HG02885 (cell line): ENCODE measurements at regions not wholly inside any gene's neighbourhood (a gene's known extent, or its start where the extent isn't known, plus 50 kb on each side); places are given as distances from the start of the nearest gene placed in this dataset.

Experiments
- ATAC-seq: cut with Tn5 transposase; IDR thresholded peaks from one replicate; pipeline ENCODE4 v1.9.1; 2021; ENCODE audit warnings: mild to moderate bottlenecking; ENCODE audit not compliant: unreplicated experiment, poor library complexity

DNA sequence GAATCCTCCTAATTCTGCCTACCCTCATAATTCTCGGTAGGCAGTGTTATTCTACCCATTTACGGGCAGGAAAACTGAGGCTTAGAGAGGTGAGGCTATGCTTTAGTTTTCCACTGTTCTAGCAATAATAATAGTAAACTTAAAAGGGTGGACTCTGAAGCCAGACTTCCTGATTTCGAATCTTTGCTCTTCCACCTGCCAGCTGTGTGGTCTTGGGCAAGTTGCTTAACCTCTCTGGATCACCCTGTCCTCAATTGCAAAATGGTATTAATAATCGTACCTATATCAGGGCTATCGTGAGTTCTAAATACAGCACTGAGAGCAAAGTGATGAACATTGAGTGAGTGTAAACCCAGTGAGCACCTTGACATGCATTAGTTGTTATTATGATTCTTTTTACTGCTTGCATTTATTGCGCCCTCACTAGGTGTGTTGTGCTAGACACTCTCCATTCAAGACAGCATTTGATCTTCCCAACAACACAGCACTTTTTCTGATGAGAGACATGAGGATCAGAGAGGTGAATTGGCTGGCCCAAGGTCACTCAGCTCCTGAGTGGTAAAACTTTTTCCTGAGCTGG, 102.3 kb upstream of the CSF3R start:
- no peak for ATAC-seq

- no peak for ATAC-seq
Observed at GRCh38 chr1:36583980-36584782, 101.5 kb upstream of the CSF3R start.

- no peak for ATAC-seq
Observed at GRCh38 chr1:36583080-36583479, 100.4 kb upstream of the CSF3R start.

DNA sequence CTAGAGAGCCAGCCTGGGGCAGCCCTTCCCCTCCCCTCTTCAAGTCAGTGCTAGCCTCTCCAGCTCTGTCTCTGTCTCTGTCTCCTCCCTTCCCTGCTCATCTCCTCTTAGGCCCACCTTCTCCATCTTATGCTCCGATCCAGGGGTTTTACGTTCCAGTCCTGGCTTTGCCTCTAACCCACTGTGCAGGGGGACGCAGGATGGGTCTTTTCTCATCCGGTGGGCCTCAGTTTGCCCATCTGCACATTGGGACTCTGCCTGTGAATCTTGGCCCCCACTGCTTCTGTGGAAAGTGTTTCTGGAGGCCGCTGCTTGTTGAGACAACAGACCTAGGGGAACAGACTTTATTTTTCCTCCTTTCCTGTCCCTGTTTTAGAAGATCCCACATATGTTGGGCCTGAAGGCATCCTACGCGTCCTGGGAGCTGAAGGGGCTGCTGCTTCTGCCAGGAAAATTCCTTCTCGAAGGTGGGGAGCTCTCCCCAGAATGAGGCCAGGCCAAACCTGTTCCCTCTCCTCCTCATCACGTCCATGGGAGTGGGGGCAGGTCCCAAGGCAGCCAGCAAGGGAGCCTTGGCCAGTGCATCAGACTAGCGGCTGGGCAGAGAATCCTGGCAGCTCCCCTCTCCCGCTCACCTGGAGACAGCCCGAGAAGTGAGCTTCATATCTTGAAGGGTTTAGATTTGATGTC, 99.5 kb upstream of the CSF3R start:
- no peak for ATAC-seq

DNA sequence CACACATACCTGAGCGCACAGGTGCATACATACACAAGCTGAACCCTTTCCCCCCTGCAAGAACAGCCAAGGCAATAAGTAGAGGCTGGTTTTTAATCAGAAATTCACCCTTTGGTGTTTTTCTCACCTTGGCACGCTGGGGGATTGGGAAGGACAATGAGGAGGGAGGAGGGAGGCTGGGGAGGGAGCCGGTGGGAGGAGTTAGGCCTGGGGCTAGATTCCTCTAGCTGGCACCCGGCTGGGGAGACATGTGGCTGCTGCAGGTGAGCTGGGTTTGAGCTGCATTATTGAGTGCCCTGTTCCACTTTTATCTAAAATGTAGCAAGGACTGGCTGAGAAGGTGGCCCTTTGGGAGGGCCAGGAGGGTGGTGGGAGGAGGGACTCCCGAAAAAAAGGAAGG, 97.8 kb upstream of the CSF3R start:
- no peak for ATAC-seq

DNA sequence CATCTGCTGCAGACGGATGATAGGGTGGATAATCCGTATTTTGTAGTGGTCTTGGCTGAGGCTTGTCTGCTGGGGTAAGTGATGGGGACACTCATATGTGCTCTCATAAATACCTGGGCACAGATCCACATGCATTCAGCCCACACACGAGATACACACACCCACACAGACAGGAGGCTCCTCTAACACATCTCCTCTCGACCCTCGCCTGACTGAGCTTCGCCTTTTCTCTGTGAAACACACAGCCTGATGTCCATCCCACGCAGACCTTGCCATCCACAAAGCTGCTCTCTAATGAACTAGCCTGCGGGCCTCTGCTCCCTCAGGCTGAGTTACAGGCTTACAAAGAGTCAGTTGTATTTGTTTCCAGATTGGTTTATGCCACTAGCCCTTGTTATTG, 96.3 kb upstream of the CSF3R start:
- ATAC-seq = no peak

- no peak for ATAC-seq
Observed at GRCh38 chr1:36576551-36577110, 93.9 kb upstream of the CSF3R start.

GRCh38 chr1:36576118-36576517, 93.4 kb upstream of the CSF3R start:
- no peak for ATAC-seq

DNA sequence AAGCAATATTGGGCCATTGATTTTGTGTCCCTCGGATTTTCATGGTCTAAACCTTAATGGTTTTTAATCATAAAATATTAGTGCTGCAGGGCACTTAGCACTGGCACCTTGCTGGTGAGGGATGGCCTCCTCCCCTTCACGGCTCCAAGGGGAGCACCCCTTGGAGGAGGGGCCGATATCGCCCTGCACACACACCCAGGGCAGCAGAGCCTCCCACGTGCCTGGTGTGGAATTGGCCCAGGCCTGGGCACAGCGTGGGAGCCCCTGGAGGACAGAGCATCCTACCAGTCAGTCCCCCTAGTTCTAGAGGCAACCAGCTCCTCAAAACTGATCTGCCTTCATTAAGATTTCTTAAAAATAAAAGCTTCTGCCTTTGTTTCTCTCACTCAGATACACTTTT, 90.7 kb upstream of the CSF3R start:
- no peak for ATAC-seq

DNA sequence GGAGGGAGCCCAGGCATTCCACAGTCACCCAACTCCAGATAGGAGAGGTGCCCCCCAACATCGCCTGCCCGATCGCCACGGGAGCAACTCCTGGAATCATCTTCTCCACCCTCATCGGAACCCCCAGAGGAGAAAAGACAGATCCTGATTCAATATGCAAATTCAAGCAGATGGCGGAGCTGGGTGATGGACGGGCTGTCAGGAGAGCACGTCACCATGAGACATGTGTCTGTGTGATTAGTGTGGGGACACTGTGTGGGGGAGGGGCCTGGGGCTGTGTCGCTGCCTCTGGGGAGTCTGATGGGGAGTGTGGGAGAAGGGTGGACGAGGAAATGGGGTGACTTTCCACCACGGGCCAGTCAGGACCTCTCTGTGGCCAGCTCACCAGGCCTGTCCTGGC, 90.2 kb upstream of the CSF3R start:
- ATAC-seq = no peak

DNA sequence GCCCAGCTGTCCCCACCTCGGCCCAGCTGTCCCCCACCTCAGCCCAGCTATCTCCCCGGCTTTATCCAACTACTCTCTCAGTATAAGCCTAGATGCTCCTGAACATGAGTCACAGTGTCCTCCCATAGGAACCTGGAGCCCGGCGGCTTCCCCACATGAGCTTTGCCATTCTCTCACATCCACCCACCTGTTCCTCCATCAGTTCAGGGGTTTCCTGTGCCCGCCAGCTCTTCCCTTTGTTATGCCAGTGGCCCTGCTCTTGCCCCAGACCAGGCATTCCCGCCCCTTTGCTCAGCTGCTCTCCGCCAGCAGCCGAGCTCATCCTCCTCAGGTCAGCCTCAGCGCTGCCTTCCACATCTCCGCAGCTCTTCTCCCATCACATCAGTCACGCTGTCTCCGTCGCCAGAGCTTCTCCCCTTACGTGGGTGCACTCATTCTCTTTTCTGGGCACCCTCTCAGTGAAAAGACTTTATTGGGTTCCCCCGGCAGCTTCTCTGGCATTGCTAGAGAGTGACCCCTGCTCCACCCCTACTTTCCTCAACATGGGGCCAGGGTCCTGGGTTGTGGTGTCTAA, 89.5 kb upstream of the CSF3R start:
- ATAC-seq = no peak

DNA sequence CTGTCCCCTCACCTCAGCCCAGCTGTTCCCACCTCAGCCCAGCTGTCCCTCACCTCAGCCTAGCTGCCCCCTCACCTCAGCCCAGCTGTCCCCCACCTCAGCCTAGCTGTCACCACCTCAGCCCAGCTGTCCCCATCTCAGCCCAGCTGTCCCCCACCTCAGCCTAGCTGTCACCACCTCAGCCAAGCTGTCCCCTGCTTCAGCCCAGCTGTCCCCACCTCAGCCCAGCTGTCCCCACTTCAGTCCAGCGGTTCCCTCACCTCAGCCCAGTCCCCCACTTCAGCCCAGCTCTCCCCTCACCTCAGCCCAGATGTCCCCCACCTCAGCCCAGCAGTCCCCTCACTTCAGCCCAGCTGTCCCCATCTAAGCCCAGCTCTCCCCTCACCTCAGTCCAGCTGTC, 88.4 kb upstream of the CSF3R start:
- no peak for ATAC-seq

- ATAC-seq = no peak
Observed at GRCh38 chr1:36570478-36571060, 87.9 kb upstream of the CSF3R start.

DNA sequence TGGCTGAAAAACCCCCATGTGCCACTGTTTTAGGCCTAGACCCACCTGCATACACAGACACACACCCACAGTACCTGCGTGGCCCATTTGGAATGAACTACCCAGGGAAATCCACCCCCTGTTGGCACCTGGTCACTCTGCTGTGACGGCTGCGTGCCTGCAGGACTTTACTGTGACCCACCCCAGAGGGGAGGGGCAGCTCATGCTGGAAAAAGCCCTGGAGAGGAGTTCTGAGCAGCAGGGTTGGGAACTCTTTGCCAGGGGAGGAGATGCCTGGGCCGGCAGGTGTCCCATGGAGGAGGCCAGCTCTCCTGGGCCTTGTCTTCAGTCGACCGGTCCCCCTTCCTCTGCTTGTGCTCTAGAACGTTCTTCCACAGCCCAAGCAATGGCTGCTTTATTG, 87.3 kb upstream of the CSF3R start:
- ATAC-seq = no peak

- no peak for ATAC-seq
Observed at GRCh38 chr1:36567601-36568341, 85.1 kb upstream of the CSF3R start.

GRCh38 chr1:36565576-36566501, 83.1 kb upstream of the CSF3R start:
- ATAC-seq = no peak

DNA sequence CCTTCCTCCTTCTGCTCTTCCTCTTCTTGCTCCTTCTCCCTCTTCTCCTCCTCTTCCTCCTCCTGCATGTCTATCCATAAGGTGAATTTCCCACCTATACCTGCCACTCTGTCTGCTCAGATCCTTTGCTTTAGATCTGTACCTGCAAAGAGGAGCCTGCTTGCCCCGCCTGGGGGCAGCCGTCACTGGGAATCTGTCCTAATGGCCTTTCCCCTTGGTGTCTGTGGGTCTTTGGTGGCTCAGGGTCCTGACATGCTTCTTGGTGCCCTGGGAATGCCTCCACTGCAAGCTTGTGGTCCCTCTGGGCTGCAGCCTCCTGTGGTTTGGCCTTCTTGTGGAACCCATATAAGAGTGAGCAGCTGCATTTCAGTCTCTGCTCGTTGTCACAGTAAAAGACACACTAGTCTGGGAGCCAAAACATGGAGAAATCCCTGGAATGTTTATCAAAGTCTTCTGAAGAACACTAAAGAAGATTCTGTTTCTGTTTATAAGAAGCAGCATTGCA, 79.5 kb upstream of the CSF3R start:
- no peak for ATAC-seq

DNA sequence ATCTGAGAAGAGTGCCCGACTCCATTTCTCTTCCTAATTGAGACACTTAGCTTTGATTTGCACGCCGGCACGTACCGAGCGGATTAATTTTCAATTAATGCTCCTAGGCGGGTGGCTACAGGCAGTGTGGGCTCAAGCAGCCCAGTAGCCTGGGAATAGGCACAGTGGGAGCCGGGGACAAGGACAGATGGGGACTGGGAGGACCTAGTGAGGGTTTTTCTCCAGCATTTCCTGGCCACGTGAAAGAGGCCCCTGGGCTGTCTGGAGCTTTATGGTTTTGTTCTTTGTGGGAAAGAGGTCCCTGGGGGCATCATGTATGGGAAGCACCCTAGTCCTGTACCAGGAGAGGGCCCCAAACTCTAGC, 78.6 kb upstream of the CSF3R start:
- no peak for ATAC-seq
